GM08714 (cell line): ENCODE measurements at regions not wholly inside any gene's neighbourhood (a gene's known extent, or its start where the extent isn't known, plus 50 kb on each side); places are given as distances from the start of the nearest gene placed in this dataset.

Experiments used
- H3K4me3 ChIP-seq: fragments of 200-500 bp; sonication (Bioruptor generic); 2 replicates; pipeline ENCODE4 v1.5.1; 2014; ENCODE audit warnings: mild to moderate bottlenecking, low read length, inconsistent platforms
- ZNF274 ChIP-seq: IDR thresholded peaks from 2 replicates; pipeline ENCODE4 v1.6.1; 2012; ENCODE audit warnings: mild to moderate bottlenecking, low read depth, low read length

- TF ChIP-seq ZNF274, result no peak
- H3K4me3 ChIP-seq, result no peak overlapping the region
These were observed 75.5 kb upstream of the CAND1 start for GRCh38 chr12:67193704-67194103.

GRCh38 chr12:67200386-67200785, 68.8 kb upstream of the CAND1 start:
- no peak for TF ChIP-seq ZNF274
- H3K4me3 ChIP-seq, result no peak overlapping the region

DNA sequence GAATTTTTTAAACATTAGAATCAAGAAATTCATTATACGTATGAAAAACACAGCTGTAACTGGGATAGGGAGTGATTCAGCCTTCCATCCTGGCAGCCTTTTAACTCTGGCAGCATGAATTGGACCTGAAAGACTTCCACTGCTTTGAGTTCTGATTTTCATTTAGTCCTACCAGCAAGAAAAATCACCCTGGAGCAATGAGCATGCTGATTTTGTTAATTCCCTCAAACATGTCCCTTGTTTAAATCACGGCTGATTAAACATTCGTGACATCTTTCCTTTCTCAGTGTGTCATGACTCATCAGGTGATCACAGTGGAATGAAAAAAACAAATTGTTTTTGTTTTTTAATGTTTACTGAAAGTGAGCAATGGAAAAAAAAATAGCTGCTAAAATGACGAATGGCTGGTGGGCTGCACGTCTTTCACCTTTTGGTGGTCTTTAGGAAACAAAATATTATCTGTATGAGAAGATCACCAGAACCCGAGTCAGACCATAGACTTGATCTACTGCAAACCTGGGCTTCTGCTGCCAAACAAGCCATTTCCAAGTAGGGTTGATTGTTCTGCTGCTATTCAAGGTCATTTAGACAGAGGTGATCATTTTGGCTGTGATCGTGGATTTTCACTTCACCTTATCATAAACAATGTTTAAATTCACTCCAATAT, 67.0 kb upstream of the CAND1 start:
- no peak for TF ChIP-seq ZNF274
- H3K4me3 ChIP-seq, result no peak overlapping the region

DNA sequence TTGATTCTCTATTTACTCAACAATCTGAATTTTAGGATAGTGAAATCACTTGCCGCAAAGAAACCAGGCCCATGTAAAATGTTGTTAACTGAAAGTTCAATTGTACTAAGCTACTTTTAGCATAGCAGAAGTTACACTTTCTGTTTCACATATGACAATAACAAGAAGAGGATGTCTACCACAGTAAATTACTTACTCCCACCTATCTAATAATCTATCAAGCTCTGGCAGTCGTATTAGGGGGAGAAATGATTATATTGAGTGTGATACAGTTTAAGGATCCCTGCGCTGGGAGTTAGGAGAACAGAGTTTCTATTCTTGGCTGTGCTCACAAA, 66.5 kb upstream of the CAND1 start:
- TF ChIP-seq ZNF274, result no peak
- no peak overlapping the region for H3K4me3 ChIP-seq

- TF ChIP-seq ZNF274, result no peak
- H3K4me3 ChIP-seq, result no peak overlapping the region
These were observed 60.7 kb upstream of the CAND1 start for GRCh38 chr12:67208281-67209067.

- no peak for TF ChIP-seq ZNF274
- H3K4me3 ChIP-seq, result no peak overlapping the region
These were observed 58.1 kb upstream of the CAND1 start for GRCh38 chr12:67211029-67211428.

DNA sequence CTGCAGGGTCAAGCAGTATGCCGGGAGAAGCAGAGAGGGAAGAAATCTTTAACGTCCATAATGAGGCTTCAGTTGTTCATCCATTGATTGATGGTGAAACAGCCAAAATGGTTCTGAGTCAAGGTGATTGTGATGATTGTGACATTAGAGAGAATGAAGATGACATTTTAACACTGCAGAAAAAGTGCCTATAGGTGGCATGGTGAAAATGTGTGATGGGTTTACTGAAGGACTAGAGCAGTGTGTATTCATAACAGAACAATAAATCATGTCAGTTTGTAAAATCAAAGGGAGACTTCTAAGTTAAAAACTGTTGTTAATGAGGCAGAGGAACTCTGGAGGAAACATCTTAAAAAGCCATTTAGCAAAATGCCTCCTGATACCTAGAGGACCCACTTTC, 57.7 kb upstream of the CAND1 start:
- TF ChIP-seq ZNF274, result no peak
- H3K4me3 ChIP-seq, result no peak overlapping the region

DNA sequence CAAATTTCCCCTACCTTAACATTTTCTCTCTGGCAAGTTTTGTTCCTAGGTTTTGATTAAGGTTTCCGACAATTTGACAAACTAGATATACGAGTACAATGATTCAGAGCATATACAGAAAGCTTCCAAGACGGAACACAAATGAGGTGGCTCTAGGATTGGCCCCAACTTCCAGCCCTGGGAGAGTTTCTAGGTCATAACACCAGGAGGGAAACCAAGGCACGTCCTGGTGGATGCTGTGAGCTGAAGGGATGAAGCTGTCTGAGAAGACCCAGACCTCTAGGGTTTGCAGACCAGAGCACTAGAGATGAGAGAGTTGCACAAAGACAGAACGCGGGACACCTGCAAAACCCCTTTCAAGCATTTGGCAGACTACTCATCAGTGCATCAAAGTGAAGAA, 51.5 kb upstream of the CAND1 start:
- no peak for TF ChIP-seq ZNF274
- no peak overlapping the region for H3K4me3 ChIP-seq
